GM20000 (cell line): ENCODE measurements at regions not wholly inside any gene's neighbourhood (a gene's known extent, or its start where the extent isn't known, plus 50 kb on each side); places are given as distances from the start of the nearest gene placed in this dataset.
"Not testable (repeated sequence)": the region's sequence is repeated elsewhere in the genome, so short reads cannot be mapped to it uniquely, and the experiment has no call there.

ENCODE experiments used
- DNase-seq: peaks from one replicate; pipeline ENCODE4 v3.0.0; 2012; ENCODE audit warnings: low spot score
- CTCF ChIP-seq: IDR thresholded peaks from 2 replicates; pipeline ENCODE4 v1.5.1; 2012; ENCODE audit warnings: mild to moderate bottlenecking, control low read depth; ENCODE audit errors: extremely low read depth, missing control alignments

GRCh38 chr4:187084701-187085100 lies 361.0 kb upstream of the FAT1 start:
- TF ChIP-seq CTCF: no peak
- no peak for DNase-seq

- TF ChIP-seq CTCF: no peak
- DNase-seq: no peak
These were observed 361.7 kb upstream of the FAT1 start for GRCh38 chr4:187085339-187085738.

GRCh38 chr4:187086151-187086550 lies 362.5 kb upstream of the FAT1 start:
- no peak for TF ChIP-seq CTCF
- no peak for DNase-seq

GRCh38 chr4:187088070-187088799 lies 364.6 kb upstream of the FAT1 start:
- no peak for DNase-seq
- TF ChIP-seq CTCF: no peak

DNA sequence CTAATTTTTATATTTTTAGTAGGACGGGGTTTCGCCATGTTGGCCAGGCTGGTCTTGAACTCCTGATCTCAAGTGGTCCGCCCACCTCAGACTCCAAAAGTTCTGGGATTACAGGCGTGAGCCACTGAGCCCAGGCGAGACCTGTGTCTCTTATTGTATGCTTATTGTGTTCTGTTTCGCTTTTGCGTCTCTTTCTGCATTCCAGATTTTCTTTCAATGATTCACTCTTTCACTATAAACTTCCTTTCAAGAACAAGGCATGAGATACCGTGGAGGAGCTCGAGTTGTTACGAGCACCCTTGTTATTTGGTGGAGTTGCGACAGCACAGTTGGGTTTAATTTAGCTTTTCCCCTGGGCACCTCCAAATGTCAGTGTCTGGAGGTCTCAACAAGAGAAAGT lies 366.7 kb upstream of the FAT1 start:
- no peak for TF ChIP-seq CTCF
- DNase-seq: no peak

- DNase-seq: not testable (repeated sequence)
These were observed 367.2 kb upstream of the FAT1 start for GRCh38 chr4:187090832-187091231.

DNA sequence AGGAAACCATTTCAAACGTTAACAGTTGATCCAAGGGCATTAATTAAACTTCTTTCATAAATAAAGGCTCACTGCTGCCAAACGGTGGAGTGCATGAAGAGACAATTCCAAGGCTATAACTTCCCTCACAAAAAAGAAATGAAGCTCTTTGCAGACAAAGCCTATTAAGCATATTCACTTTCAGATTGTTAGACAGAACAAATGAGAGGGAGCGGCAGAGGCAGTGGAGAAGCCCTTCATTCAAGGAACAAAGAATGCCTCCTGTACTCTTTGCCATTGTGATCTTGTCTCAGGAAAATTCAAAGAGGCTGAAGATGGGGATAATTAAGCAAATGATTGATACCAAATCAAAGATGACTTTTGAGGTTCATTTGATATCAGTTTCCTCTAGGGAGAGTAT lies 370.5 kb upstream of the FAT1 start:
- DNase-seq: no peak
- TF ChIP-seq CTCF: no peak

- no peak for DNase-seq
- TF ChIP-seq CTCF: no peak
These were observed 374.8 kb upstream of the FAT1 start for GRCh38 chr4:187098429-187098828.
